ENCODE measurements at regions not wholly inside any gene's neighbourhood (a gene's known extent, or its start where the extent isn't known, plus 50 kb on each side); places are given as distances from the start of the nearest gene placed in this dataset.

GRCh38 chr13:105627270-105627669 lies 908.2 kb downstream of the EFNB2 start:
- H3K4me1 ChIP-seq (ENCODE audit: control insufficient read depth in 1 of 2, insufficient read depth in 2 of 2, low read length in 2 of 2): no peaks in the 10 kb centered on the region
- no peaks in the 10 kb centered on the region for H3K9me3 ChIP-seq (ENCODE audit: control insufficient read depth in 1 of 2, low read length in 2 of 2)
- H3K27me3 ChIP-seq (ENCODE audit: low read depth, low read length): no peaks in the 10 kb centered on the region
- H3K36me3 ChIP-seq (ENCODE audit: control insufficient read depth in 1 of 2, insufficient read depth in 2 of 2, low read length in 2 of 2): no peaks in the 10 kb centered on the region
- H3K27ac ChIP-seq (ENCODE audit: low read length): no peak overlapping the region
- H3K4me3 ChIP-seq (ENCODE audit: low read depth in 1 of 2, low read length in 2 of 2): no peak overlapping the region

- Histone ChIP-seq H3K36me3 (ENCODE audit: control insufficient read depth in 1 of 2, insufficient read depth in 2 of 2, low read length in 2 of 2) (no peaks in the 10 kb centered on the region), H3K27ac (ENCODE audit: low read length) (no peak overlapping the region), H3K27me3 (ENCODE audit: low read depth, low read length) (no peaks in the 10 kb centered on the region), H3K4me3 (ENCODE audit: low read depth in 1 of 2, low read length in 2 of 2) (no peak overlapping the region), H3K4me1 (ENCODE audit: control insufficient read depth in 1 of 2, insufficient read depth in 2 of 2, low read length in 2 of 2) (no peaks in the 10 kb centered on the region), H3K9me3 (ENCODE audit: control insufficient read depth in 1 of 2, low read length in 2 of 2) (no peaks in the 10 kb centered on the region)
Observed at GRCh38 chr13:105625691-105626090, 909.8 kb downstream of the EFNB2 start.

GRCh38 chr13:105616333-105617075 lies 919.0 kb downstream of the EFNB2 start:
- Histone ChIP-seq H3K4me1 (ENCODE audit: control insufficient read depth in 1 of 2, insufficient read depth in 2 of 2, low read length in 2 of 2) (peaks cover 0 to 9% of the 10 kb centered on the region in 2 donors), H3K36me3 (ENCODE audit: control insufficient read depth in 1 of 2, insufficient read depth in 2 of 2, low read length in 2 of 2) (no peaks in the 10 kb centered on the region), H3K27me3 (ENCODE audit: low read depth, low read length) (no peaks in the 10 kb centered on the region), H3K4me3 (ENCODE audit: low read depth in 1 of 2, low read length in 2 of 2) (no peak overlapping the region), H3K27ac (ENCODE audit: low read length) (no peak overlapping the region), H3K9me3 (ENCODE audit: control insufficient read depth in 1 of 2, low read length in 2 of 2) (no peaks in the 10 kb centered on the region)

GRCh38 chr13:105612541-105612940 lies 922.9 kb downstream of the EFNB2 start:
- Histone ChIP-seq H3K4me1 (ENCODE audit: control insufficient read depth in 1 of 2, insufficient read depth in 2 of 2, low read length in 2 of 2) (peaks cover 0 to 13% of the 10 kb centered on the region in 2 donors), H3K9me3 (ENCODE audit: control insufficient read depth in 1 of 2, low read length in 2 of 2) (no peaks in the 10 kb centered on the region), H3K4me3 (ENCODE audit: low read depth in 1 of 2, low read length in 2 of 2) (no peak overlapping the region), H3K27me3 (ENCODE audit: low read depth, low read length) (no peaks in the 10 kb centered on the region), H3K36me3 (ENCODE audit: control insufficient read depth in 1 of 2, insufficient read depth in 2 of 2, low read length in 2 of 2) (no peaks in the 10 kb centered on the region), H3K27ac (ENCODE audit: low read length) (no peak overlapping the region)

GRCh38 chr13:105611424-105611823 lies 924.0 kb downstream of the EFNB2 start:
- no peaks in the 10 kb centered on the region for H3K9me3 ChIP-seq (ENCODE audit: control insufficient read depth in 1 of 2, low read length in 2 of 2)
- H3K4me3 ChIP-seq (ENCODE audit: low read depth in 1 of 2, low read length in 2 of 2): no peak overlapping the region
- H3K36me3 ChIP-seq (ENCODE audit: control insufficient read depth in 1 of 2, insufficient read depth in 2 of 2, low read length in 2 of 2): no peaks in the 10 kb centered on the region
- H3K27me3 ChIP-seq (ENCODE audit: low read depth, low read length): no peaks in the 10 kb centered on the region
- peaks cover 0 to 13% of the 10 kb centered on the region in 2 donors for H3K4me1 ChIP-seq (ENCODE audit: control insufficient read depth in 1 of 2, insufficient read depth in 2 of 2, low read length in 2 of 2)
- H3K27ac ChIP-seq (ENCODE audit: low read length): no peak overlapping the region

GRCh38 chr13:105608104-105608503 lies 927.4 kb downstream of the EFNB2 start:
- no peak overlapping the region for H3K27ac ChIP-seq (ENCODE audit: low read length)
- peaks cover 0 to 13% of the 10 kb centered on the region in 2 donors for H3K4me1 ChIP-seq (ENCODE audit: control insufficient read depth in 1 of 2, insufficient read depth in 2 of 2, low read length in 2 of 2)
- H3K27me3 ChIP-seq (ENCODE audit: low read depth, low read length): no peaks in the 10 kb centered on the region
- H3K9me3 ChIP-seq (ENCODE audit: control insufficient read depth in 1 of 2, low read length in 2 of 2): no peaks in the 10 kb centered on the region
- no peaks in the 10 kb centered on the region for H3K36me3 ChIP-seq (ENCODE audit: control insufficient read depth in 1 of 2, insufficient read depth in 2 of 2, low read length in 2 of 2)
- H3K4me3 ChIP-seq (ENCODE audit: low read depth in 1 of 2, low read length in 2 of 2): no peak overlapping the region

GRCh38 chr13:105607426-105607825 lies 928.0 kb downstream of the EFNB2 start:
- peaks cover 0 to 13% of the 10 kb centered on the region in 2 donors for H3K4me1 ChIP-seq (ENCODE audit: control insufficient read depth in 1 of 2, insufficient read depth in 2 of 2, low read length in 2 of 2)

GRCh38 chr13:105607016-105607415 lies 928.4 kb downstream of the EFNB2 start:
- Histone ChIP-seq H3K36me3 (ENCODE audit: control insufficient read depth in 1 of 2, insufficient read depth in 2 of 2, low read length in 2 of 2) (no peaks in the 10 kb centered on the region), H3K4me1 (ENCODE audit: control insufficient read depth in 1 of 2, insufficient read depth in 2 of 2, low read length in 2 of 2) (peaks cover 0 to 8% of the 10 kb centered on the region in 2 donors), H3K4me3 (ENCODE audit: low read depth in 1 of 2, low read length in 2 of 2) (no peak overlapping the region), H3K27me3 (ENCODE audit: low read depth, low read length) (no peaks in the 10 kb centered on the region), H3K9me3 (ENCODE audit: control insufficient read depth in 1 of 2, low read length in 2 of 2) (no peaks in the 10 kb centered on the region), H3K27ac (ENCODE audit: low read length) (no peak overlapping the region)

More at GRCh38 chr13:105607426-105607825, 928.0 kb downstream of the EFNB2 start:
- no peak overlapping the region for H3K4me3 ChIP-seq (ENCODE audit: low read depth in 1 of 2, low read length in 2 of 2)
- no peaks in the 10 kb centered on the region for H3K36me3 ChIP-seq (ENCODE audit: control insufficient read depth in 1 of 2, insufficient read depth in 2 of 2, low read length in 2 of 2)
- H3K27ac ChIP-seq (ENCODE audit: low read length): no peak overlapping the region
- no peaks in the 10 kb centered on the region for H3K9me3 ChIP-seq (ENCODE audit: control insufficient read depth in 1 of 2, low read length in 2 of 2)
- no peaks in the 10 kb centered on the region for H3K27me3 ChIP-seq (ENCODE audit: low read depth, low read length)

GRCh38 chr13:105602956-105603670 lies 932.3 kb downstream of the EFNB2 start:
- no peak overlapping the region for H3K27ac ChIP-seq (ENCODE audit: low read length)
- no peak overlapping the region for H3K4me3 ChIP-seq (ENCODE audit: low read depth in 1 of 2, low read length in 2 of 2)
- H3K27me3 ChIP-seq (ENCODE audit: low read depth, low read length): no peaks in the 10 kb centered on the region
- H3K9me3 ChIP-seq (ENCODE audit: control insufficient read depth in 1 of 2, low read length in 2 of 2): no peaks in the 10 kb centered on the region
- no peaks in the 10 kb centered on the region for H3K36me3 ChIP-seq (ENCODE audit: control insufficient read depth in 1 of 2, insufficient read depth in 2 of 2, low read length in 2 of 2)
- H3K4me1 ChIP-seq (ENCODE audit: control insufficient read depth in 1 of 2, insufficient read depth in 2 of 2, low read length in 2 of 2): no peaks in the 10 kb centered on the region

GRCh38 chr13:105599477-105600037 lies 935.9 kb downstream of the EFNB2 start:
- H3K27me3 ChIP-seq (ENCODE audit: low read depth, low read length): no peaks in the 10 kb centered on the region
- no peaks in the 10 kb centered on the region for H3K9me3 ChIP-seq (ENCODE audit: control insufficient read depth in 1 of 2, low read length in 2 of 2)
- no peaks in the 10 kb centered on the region for H3K36me3 ChIP-seq (ENCODE audit: control insufficient read depth in 1 of 2, insufficient read depth in 2 of 2, low read length in 2 of 2)
- H3K4me1 ChIP-seq (ENCODE audit: control insufficient read depth in 1 of 2, insufficient read depth in 2 of 2, low read length in 2 of 2): no peaks in the 10 kb centered on the region
- H3K27ac ChIP-seq (ENCODE audit: low read length): no peak overlapping the region
- no peak overlapping the region for H3K4me3 ChIP-seq (ENCODE audit: low read depth in 1 of 2, low read length in 2 of 2)

- no peaks in the 10 kb centered on the region for H3K9me3 ChIP-seq (ENCODE audit: control insufficient read depth in 1 of 2, low read length in 2 of 2)
- no peaks in the 10 kb centered on the region for H3K36me3 ChIP-seq (ENCODE audit: control insufficient read depth in 1 of 2, insufficient read depth in 2 of 2, low read length in 2 of 2)
Observed at GRCh38 chr13:105598529-105598928, 936.9 kb downstream of the EFNB2 start.

More at GRCh38 chr13:105598529-105598928, 936.9 kb downstream of the EFNB2 start:
- Histone ChIP-seq H3K27ac (ENCODE audit: low read length) (no peak overlapping the region), H3K4me1 (ENCODE audit: control insufficient read depth in 1 of 2, insufficient read depth in 2 of 2, low read length in 2 of 2) (no peaks in the 10 kb centered on the region), H3K27me3 (ENCODE audit: low read depth, low read length) (no peaks in the 10 kb centered on the region), H3K4me3 (ENCODE audit: low read depth in 1 of 2, low read length in 2 of 2) (no peak overlapping the region)
